ENCODE measurements at regions not wholly inside any gene's neighbourhood (a gene's known extent, or its start where the extent isn't known, plus 50 kb on each side); places are given as distances from the start of the nearest gene placed in this dataset.
"Not testable (repeated sequence)": the region's sequence is repeated elsewhere in the genome, so short reads cannot be mapped to it uniquely, and the experiment has no call there.

DNA sequence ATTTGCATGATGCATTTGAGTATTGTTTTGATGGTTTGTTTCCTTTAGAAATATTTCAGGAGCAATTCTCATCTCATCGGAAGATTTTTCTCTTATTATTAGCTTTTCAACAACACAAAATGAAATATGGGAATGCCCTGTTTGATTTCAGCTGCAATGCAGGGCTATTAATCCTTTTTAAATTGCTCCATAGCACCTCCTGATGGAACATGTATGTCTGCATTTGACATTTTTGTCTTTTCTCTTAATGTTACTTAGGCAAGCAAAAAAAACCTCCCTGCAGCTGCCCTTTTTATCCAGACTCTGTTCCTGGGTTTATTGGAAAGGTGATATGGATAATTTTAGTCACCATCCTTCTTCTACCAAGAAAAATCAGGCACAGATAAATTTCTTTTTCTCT lies 895.8 kb downstream of the RPS29 start:
- no peak for DNase-seq

DNA sequence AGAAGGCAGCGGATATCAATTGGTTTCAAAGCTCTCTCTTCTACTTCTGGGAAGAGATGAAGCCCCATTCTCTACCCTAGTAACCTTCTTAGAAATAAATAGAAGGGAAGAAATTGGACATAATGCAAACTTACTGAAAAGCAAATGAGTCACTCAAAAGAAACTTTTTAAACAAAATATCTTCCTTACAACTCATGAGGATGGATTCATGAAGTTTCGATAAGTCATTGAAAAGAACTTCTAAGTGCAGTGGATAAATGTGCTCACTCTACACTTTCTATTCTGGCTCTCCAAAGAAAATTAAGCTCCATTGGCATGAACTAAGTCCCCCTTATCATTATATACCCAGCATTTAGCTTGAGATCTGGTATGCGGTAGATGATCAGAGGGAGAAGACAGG lies 899.5 kb downstream of the RPS29 start:
- no peak for DNase-seq

GRCh38 chr14:48672506-48672905 lies 913.7 kb downstream of the RPS29 start:
- no peak for DNase-seq

GRCh38 chr14:48670939-48671338 lies 915.2 kb downstream of the RPS29 start:
- DNase-seq, result no peak

DNA sequence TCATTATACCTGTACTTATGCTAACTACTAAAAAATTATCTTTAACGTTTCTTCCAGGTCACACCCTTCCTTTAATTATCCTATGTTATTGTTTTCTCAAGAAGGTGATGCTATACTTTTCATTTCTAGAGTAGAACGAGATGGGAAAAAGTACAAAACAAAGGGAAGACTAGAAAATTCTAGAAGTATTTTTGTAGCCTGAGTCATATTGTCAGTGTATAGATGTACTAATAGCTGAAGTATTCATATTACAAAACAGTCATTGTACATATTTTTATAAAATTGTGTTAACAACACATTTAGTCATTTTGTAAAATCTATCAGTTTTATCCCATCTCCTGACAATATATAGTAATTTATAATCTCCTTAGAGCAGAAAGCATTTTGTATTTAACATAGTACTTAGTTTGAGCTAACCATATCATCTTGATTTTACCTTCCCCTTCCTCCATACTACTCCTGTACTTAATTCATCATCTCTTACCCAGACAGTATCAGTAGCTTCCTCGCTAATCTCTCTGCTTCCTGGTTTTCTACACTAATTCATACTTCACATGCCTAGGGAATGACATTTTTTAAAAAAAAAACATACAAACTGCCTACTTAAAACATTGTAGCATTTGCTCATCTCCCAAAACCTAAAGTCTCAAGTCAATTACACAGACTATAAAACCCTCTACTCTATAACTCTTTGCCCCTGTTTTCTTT lies 920.9 kb downstream of the RPS29 start:
- no peak for DNase-seq

- no peak for DNase-seq
Observed at GRCh38 chr14:48643241-48643640, 942.9 kb downstream of the RPS29 start.

GRCh38 chr14:48628870-48629269 lies 953.5 kb upstream of the MDGA2 start:
- DNase-seq, result no peak

DNA sequence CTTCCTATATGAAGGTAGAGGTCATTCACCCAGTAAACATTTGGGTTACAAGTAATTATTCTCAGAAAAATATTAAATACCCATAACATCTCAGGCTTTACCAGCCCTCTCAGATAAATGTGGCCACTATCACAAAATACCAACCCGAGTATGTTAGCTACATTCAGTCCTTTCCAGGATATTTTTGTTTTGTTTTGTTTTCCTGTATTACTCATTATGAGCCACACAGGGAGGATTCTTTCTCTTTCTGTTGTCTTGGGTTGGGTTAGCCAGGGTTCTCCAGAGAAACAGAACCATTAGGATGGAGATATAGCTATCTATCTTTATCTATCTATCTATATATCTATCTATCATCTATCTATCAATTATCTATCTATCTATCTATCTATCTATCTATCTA lies 947.6 kb upstream of the MDGA2 start:
- DNase-seq, result no peak

DNA sequence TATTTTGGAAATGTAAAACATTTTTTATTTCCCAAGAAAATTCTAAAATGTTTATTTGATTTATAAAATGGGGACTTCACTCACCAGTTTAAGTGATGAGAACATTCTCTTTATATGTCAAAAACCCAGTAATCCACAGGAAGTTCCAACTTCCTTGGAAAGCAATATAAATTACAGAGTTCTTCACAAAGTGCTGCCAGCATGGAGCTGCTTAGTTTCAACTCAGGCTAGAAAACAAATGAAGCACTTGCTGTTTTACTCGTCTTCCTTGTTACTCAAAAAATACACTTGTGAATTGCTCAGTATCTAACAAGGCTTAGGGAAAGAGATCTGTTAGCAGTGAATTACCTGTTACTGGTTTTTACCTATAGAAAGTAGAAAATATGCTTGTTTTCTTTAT lies 942.7 kb upstream of the MDGA2 start:
- no peak for DNase-seq

- no peak for DNase-seq
Observed at GRCh38 chr14:48616931-48617330, 941.5 kb upstream of the MDGA2 start.

GRCh38 chr14:48615618-48616017 lies 940.2 kb upstream of the MDGA2 start:
- DNase-seq, result no peak

GRCh38 chr14:48614003-48614402 lies 938.6 kb upstream of the MDGA2 start:
- no peak for DNase-seq

DNA sequence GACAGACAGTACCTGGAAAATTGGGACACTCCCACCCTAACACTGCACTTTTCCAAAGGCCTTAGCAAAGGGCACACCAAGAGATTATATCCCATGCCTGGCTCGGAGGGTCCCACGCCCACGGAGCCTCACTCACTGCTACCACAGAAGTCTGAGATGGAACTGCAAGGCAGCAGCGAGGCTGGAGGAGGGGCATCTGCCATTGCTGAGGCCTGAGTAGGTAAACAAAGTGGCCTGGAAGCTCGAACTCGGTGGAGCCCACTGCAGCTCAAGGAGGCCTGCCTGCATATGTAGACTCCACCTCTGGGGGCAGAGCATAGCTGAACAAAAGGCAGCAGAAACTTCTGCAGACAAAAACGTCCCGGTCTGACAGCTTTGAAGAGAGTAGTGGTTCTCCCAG lies 931.6 kb upstream of the MDGA2 start:
- DNase-seq, result not testable (repeated sequence)

GRCh38 chr14:48598458-48598857 lies 923.1 kb upstream of the MDGA2 start:
- DNase-seq, result no peak

DNA sequence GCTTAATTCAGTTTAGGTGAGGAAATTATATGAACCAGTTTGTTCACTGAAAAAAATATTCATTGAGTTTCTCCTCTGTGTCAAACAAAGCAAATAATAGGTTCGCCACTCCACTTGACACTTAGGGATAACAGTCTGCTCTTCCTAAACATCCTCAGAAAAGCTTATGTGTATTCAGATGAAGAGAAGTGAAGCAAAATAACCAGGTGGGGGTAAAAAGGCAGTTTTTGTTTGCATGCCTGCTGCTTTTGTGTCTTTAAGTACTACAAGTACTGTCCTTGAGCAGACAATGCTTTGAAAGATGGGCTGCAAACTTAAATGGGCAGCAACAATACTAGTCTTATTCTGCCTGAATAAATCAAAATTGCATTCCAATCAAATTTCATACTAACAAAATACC lies 910.7 kb upstream of the MDGA2 start:
- DNase-seq, result no peak

DNA sequence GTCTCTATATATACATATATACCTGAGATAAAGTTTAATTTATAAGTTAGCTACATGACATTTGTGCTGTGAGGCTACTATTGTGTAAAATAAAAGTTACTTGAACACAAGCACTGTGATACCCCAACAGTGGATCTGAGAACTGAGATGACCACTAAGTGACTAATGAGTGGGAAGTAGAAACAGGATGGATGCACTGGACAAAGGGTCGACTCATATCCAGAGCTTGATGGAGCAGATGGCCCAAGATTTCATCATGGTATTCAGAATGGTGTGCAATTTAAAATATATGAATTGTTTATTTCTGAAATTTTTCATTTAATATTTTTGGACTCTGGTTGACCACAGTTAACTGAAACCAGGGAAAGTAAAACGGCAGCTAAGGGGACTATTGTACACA lies 908.6 kb upstream of the MDGA2 start:
- no peak for DNase-seq

DNA sequence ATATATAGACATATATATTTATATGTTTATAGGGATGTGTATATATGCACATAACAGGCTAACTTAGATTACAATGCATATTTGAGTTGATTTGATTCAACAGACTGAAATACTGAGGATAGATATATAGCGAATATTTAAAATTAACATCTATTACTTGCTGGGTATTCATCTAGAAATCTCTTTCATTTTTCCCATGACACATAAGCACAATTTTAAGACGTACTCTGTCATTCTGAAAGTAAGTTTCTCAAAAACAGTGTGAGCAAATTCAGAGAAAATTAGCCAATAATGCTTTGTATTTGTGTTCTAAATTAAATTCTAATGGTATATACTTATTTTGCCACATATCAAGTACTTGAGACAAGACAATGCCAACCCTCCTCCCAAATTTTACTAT lies 907.5 kb upstream of the MDGA2 start:
- DNase-seq, result no peak

DNA sequence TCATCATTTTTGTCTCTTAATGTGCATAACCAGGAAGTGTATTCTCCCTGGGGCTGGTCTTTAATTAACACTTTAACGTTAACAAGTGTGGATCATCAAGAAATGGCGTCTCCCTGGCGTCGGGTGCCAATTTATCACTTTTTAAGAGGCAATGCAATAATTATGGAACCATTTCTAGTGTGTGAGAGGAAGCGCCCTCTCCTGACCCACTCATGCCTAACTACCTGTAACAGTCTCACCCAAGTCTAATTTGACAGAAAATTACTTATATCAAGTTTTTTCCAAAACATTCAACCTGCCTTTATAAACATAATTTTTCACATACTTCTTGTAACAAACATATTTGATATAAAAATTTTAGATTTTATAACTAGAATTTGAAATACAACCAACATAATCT lies 905.3 kb upstream of the MDGA2 start:
- no peak for DNase-seq

DNA sequence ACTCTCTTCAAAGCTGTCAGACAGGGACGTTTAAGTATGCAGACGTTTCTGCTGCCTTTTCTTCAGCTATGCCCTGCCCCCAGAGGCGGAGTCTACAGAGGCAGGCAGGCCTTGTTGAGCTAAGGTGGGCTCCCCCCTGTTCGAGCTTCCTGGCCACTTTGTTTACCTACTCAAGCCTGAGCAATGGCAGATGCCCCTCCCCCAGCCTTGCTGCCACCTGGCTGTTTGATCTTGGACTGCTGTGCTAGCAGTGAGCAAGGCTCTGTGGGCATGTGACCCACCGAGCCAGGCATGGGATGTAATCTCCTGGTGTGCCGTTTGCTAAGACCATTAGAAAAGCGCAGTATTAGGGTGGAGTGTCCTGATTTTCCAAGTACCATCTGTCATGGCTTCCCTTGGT lies 900.4 kb upstream of the MDGA2 start:
- DNase-seq, result no peak

DNA sequence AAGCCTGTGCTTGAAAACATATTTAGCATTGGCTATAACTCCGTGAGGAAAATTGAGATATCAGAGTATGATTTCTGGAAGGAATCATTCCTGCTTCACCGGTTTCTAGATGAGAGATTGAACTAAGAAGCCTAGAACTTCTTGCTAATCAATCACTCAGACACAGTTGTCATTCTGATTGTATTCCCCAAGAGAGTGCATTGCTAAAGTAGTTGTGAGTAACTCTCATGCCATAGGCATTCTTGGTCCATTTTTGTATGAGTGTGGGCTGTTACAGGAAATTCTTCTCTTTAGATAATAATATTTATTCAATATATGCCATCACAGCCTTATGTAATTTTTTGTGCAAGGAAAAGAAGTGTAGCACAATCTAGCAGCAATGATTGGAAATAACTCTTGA lies 893.3 kb upstream of the MDGA2 start:
- DNase-seq, result no peak

DNA sequence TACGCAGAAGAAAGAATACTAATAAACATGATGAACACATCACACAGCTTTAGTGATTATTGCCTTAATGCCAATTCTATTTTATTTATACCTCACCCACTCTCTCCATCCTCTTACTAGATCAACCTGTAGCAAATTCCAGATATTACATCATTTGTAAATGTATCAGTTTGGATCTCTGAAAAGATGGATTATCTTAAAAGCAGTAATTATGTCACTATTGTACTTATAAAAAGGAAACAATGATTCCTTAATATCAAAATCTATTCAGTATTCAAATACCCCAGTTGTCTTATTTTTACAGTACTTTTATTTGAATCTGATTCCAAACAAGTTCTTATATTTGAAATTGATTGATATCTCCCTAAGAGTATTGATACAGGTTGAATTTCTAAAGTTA lies 892.8 kb upstream of the MDGA2 start:
- no peak for DNase-seq

DNA sequence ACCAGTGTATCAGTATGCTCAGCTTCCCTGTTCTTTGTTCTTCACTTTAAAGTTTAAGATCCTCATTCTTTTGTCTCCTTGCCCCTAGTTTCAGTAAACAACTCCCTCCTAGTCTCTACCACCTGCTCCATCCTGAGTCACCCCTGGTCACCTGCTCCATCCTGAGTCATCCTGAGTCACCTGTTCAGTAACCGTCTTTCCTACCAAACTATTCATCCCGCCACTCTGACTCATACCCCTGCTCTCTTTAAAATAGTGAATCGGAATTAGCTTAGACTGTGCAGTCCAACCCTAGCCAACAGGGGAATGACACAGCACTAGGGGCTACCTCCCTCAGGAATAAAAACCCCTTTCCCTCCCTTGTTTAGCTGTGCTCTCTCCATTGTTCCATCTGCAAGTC lies 888.1 kb upstream of the MDGA2 start:
- no peak for DNase-seq

- DNase-seq, result not testable (repeated sequence)
Observed at GRCh38 chr14:48561438-48561837, 886.0 kb upstream of the MDGA2 start.

DNA sequence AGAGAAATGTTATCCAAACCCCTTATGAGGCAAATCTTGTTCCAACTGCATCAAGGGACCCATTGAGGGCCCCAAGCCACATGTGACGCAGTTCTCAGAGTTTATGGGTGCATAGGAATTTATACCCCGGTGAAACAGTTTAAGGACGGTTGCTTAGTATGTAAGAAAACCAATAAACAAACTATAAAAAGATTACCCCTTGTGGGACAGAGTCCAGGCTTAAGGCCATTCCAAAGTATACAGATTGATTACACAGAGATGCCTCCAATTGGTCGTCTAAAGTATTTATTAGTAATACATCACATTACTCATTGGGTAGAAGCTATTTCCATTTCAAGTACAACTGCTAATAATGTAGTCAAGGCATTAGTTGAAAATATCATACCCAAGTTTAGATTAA lies 885.0 kb upstream of the MDGA2 start:
- DNase-seq, result no peak

GRCh38 chr14:48553443-48553842 lies 878.0 kb upstream of the MDGA2 start:
- no peak for DNase-seq

DNA sequence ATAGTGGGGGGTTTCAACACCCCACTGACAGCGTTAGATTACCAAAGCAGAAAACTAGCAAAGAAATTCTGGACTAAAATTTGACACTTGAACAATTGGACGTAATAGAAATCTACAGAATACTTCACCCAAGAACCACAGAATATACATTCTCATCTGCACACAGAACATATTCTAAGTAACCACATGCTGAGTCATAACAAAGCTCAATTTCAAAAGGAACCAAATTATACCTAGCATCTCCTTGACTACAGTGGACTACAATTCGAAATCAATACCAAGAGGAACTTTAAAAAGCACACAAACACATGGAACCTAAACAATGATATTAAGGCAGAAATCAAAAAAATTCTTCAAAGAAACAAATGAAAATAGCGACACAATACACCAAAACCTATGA lies 871.6 kb upstream of the MDGA2 start:
- no peak for DNase-seq
